ENCODE measurements at regions not wholly inside any gene's neighbourhood (a gene's known extent, or its start where the extent isn't known, plus 50 kb on each side); places are given as distances from the start of the nearest gene placed in this dataset.

GRCh38 chr5:152151113-152151512 is 226.5 kb upstream of the GLRA1 start:
- TF ChIP-seq, protein P1, sequence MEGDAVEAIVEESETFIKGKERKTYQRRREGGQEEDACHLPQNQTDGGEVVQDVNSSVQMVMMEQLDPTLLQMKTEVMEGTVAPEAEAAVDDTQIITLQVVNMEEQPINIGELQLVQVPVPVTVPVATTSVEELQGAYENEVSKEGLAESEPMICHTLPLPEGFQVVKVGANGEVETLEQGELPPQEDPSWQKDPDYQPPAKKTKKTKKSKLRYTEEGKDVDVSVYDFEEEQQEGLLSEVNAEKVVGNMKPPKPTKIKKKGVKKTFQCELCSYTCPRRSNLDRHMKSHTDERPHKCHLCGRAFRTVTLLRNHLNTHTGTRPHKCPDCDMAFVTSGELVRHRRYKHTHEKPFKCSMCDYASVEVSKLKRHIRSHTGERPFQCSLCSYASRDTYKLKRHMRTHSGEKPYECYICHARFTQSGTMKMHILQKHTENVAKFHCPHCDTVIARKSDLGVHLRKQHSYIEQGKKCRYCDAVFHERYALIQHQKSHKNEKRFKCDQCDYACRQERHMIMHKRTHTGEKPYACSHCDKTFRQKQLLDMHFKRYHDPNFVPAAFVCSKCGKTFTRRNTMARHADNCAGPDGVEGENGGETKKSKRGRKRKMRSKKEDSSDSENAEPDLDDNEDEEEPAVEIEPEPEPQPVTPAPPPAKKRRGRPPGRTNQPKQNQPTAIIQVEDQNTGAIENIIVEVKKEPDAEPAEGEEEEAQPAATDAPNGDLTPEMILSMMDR (IDR thresholded peaks at IDR 0.05), result no peak
- no peak for DNase-seq
- Mint-ChIP-seq H3K4me1 (no peaks in the 10 kb centered on the region), H3K27ac (no peak overlapping the region), H3K9me3 (peaks cover 14% of the 10 kb centered on the region), H3K27me3 (ENCODE audit: low read depth, poor library complexity) (peaks cover 3% of the 10 kb centered on the region), H3K4me3 (no peak overlapping the region), H3K36me3 (ENCODE audit: low read depth) (no peaks in the 10 kb centered on the region)

- TF ChIP-seq, protein P1 (IDR thresholded peaks at IDR 0.05), result no peak
- H3K27me3 Mint-ChIP-seq (ENCODE audit: low read depth, poor library complexity), result peaks cover 6% of the 10 kb centered on the region
- H3K4me1 Mint-ChIP-seq, result peaks cover 2% of the 10 kb centered on the region
- DNase-seq, result no peak
- no peaks in the 10 kb centered on the region for H3K9me3 Mint-ChIP-seq
- no peak overlapping the region for H3K27ac Mint-ChIP-seq
- no peak overlapping the region for H3K4me3 Mint-ChIP-seq
- H3K36me3 Mint-ChIP-seq (ENCODE audit: low read depth), result no peaks in the 10 kb centered on the region
These were observed 222.6 kb upstream of the GLRA1 start for GRCh38 chr5:152147286-152147685.

DNA sequence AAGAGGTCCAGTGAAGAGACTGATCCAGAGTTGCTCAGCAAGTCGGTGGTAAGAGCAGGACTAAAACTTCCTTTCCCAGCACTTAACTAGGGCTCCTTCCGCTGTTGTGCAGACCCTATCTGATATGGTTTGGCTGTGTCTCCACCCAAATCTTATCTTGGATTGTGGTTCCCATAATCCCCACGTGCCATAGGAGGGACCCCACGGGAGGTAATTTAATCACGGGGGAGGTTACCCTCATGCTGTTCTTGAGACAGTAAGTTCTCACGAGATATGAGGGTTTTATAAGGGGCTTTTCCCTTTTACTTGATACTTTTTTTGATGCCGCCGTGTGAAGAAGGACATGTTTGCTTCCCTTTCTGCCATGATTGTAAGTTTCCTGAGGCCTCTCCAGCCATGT is 221.9 kb upstream of the GLRA1 start:
- no peak overlapping the region for H3K27ac Mint-ChIP-seq
- no peak for DNase-seq
- no peaks in the 10 kb centered on the region for H3K36me3 Mint-ChIP-seq (ENCODE audit: low read depth)

DNA sequence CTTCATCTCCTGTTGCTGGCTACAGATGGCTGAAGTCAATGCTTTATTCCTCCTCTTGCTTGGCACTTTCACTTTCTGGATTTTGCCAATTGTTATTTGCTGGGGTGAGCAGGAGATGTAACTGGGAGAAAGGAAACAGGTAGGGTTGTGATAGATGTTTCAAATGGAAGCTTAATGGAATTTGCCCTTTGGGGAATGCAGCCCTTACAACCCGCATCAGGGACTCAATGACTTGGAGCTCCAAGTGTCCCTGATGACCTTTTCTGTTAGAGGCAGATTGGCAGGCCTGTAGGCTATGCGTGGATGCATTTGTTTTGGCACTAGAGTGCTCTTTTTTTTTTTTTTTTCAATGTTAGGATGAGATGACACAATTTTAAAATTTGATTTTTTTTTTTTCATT is 219.9 kb upstream of the GLRA1 start:
- no peaks in the 10 kb centered on the region for H3K36me3 Mint-ChIP-seq (ENCODE audit: low read depth)
- peaks cover 6% of the 10 kb centered on the region for H3K27me3 Mint-ChIP-seq (ENCODE audit: low read depth, poor library complexity)
- H3K4me1 Mint-ChIP-seq, result peaks cover 5% of the 10 kb centered on the region
- no peak overlapping the region for H3K27ac Mint-ChIP-seq
- no peak overlapping the region for H3K4me3 Mint-ChIP-seq
- TF ChIP-seq, protein P1 (IDR thresholded peaks at IDR 0.05), result no peak
- no peaks in the 10 kb centered on the region for H3K9me3 Mint-ChIP-seq
- DNase-seq, result no peak

More for the DNA sequence above, 221.9 kb upstream of the GLRA1 start:
- TF ChIP-seq, protein P1 (IDR thresholded peaks at IDR 0.05), result no peak
- Mint-ChIP-seq H3K27me3 (ENCODE audit: low read depth, poor library complexity) (peaks cover 6% of the 10 kb centered on the region), H3K4me1 (peaks cover 5% of the 10 kb centered on the region), H3K4me3 (no peak overlapping the region), H3K9me3 (no peaks in the 10 kb centered on the region)

DNA sequence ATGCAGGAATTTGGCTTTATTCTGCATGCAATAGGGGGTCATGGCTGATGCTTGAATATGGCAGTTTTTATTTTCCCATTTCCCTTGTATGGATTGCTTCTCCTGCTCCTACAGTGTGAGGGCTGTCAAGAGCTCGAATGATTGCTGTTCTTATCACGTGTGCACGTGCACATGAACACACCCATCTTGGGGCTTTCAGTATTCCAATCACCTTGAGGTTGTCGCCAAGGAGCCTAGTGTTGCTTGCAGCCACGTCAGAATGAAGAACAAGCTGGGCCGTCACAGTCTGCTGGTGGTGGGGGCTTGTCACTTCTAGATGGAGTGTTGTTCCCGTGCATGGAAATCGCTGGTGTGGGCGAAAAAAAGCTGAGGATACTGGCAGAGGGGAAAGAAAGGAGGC is 219.4 kb upstream of the GLRA1 start:
- Mint-ChIP-seq H3K9me3 (no peaks in the 10 kb centered on the region), H3K27ac (no peak overlapping the region), H3K36me3 (ENCODE audit: low read depth) (no peaks in the 10 kb centered on the region), H3K4me1 (peaks cover 5% of the 10 kb centered on the region), H3K27me3 (ENCODE audit: low read depth, poor library complexity) (peaks cover 6% of the 10 kb centered on the region), H3K4me3 (no peak overlapping the region)
- DNase-seq, result no peak
- TF ChIP-seq, protein P1 (IDR thresholded peaks at IDR 0.05), result no peak

DNA sequence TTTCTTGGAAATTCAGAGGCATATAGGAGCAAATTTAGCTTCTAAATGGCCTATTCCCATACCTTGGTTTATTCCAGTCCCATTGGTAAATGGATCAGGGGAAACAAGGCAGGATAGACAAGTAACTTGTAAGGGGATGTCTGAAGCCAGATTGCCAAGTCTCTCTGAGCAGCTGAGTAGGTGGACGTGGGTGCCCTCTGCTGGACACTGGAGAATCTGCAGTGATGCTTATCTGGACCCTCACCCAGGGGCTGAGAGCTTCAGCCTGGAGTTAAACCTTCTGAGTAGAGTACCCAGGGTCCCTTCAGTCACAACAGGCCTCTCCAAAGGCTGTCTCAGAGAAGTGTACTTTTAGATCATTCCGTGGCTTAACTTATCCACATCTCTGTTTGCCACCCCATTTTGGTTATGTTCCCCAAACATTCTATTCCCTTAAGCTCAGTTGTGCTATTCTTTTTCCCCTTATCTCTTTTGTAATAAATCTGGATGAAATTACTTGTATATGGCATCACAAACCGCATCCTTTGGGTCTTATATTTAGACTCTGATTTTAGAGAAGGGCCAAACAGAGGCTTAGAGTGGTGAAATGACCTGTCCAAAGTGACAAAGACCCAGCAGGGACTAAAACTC is 218.3 kb upstream of the GLRA1 start:
- Mint-ChIP-seq H3K9me3 (no peaks in the 10 kb centered on the region), H3K4me1 (peaks cover 5% of the 10 kb centered on the region), H3K27me3 (ENCODE audit: low read depth, poor library complexity) (peaks cover 7% of the 10 kb centered on the region), H3K27ac (no peak overlapping the region), H3K4me3 (no peak overlapping the region), H3K36me3 (ENCODE audit: low read depth) (no peaks in the 10 kb centered on the region)
- TF ChIP-seq, protein P1 (IDR thresholded peaks at IDR 0.05), result peak; percentile 92
- peak; percentile 82 for DNase-seq
